HS-27A (cell line): ENCODE measurements at regions not wholly inside any gene's neighbourhood (a gene's known extent, or its start where the extent isn't known, plus 50 kb on each side); places are given as distances from the start of the nearest gene placed in this dataset.
"Not testable (repeated sequence)": the region's sequence is repeated elsewhere in the genome, so short reads cannot be mapped to it uniquely, and the experiment has no call there.

Experiments
- DNase-seq: peaks from one replicate; pipeline ENCODE4 v3.0.0-alpha.2; 2012; ENCODE audit warnings: low read depth, missing footprints

- no peak for DNase-seq
Measured at GRCh38 chr1:229012823-229013222, 258.1 kb upstream of the RAB4A start.

- no peak for DNase-seq
Measured at GRCh38 chr1:229013981-229014380, 256.9 kb upstream of the RAB4A start.

DNA sequence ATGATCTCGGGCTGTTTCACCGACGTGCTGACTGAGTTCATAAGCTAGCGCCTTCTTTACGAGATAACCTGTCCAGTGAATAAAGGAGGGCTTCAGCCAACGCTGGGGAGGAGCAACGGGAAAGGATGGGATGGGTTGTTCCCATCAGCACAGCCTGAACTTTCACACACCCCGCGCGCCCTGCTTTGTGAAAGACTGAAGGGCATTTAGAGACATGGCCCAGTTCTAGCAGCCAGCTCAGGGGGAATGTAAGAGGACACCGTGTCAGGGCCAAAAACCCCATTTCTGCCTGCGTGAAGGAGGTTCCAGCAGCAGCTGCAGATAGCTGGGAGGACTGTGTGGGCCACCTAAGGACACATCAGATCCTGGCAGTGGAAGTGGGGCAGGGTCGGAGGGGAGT, 255.1 kb upstream of the RAB4A start:
- DNase-seq: no peak

DNA sequence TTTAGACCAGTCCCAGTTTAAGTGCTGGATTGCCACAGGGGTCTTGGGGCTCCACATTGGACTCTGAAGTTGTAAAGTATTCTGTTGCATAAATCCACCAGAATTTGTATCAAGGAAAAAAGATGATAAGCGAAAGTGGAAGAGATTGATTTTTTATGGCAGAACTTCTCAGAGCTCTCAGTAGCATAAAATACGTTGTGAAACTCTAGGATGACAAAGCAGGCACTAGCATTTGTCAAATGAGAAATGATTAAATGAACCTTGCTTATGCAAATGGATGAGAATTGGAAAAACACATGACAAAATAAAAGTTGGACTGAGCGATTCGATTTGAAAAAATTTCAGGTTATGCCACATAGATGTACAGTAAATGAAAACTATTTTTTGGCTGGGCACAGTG, 253.8 kb upstream of the RAB4A start:
- no peak for DNase-seq

GRCh38 chr1:229018674-229019295, 252.1 kb upstream of the RAB4A start:
- no peak for DNase-seq

DNA sequence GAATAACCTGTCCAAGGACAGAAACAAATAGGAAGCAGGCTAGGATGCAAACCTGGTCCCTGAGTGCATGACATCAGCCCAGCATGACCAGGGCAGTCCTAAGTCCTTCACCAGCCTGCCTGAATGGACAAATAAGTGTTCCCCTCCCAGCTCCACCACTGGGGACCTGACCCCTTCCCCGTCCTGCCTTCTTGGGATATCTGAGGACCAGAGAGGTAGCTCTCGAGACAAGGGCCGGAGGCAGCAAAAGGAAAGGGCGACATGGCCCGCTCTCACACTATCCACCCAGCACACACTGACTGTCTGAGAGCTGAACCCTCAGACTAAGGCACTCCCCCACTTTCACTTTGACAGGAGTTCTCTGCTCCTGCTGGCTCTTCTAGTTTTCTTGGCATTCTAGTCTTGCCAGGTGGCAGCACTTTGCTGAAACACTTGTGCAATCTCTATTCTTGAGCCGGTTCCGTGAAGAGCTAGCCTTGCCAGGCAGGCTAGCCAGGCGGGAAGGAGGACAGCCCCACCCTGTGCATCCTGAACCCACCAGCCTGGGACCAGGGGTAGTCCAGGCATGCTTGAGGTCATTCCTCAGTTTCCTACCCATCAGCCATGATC, 251.1 kb upstream of the RAB4A start:
- no peak for DNase-seq

DNA sequence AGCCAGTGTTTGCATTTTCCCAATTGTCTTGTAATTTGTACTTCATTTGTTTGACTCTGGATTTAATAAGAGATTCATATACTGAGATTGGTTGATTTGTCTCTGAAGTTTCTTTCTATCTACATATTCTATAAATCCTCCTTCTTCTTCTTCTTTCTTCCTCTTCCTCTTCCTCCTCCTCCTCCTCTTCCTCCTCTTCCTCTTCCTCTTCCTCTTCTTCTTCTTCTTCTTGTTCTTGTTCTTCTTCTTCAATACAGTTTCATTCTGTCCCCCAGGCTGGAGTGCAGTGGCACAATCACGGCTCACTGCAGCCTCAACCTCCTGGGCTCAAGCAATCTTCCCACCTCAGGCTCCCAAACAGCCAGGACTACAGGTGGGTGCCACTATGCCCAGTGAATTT, 249.9 kb upstream of the RAB4A start:
- not testable (repeated sequence) for DNase-seq

- DNase-seq: no peak
Measured at GRCh38 chr1:229022595-229023333, 248.1 kb upstream of the RAB4A start.

DNA sequence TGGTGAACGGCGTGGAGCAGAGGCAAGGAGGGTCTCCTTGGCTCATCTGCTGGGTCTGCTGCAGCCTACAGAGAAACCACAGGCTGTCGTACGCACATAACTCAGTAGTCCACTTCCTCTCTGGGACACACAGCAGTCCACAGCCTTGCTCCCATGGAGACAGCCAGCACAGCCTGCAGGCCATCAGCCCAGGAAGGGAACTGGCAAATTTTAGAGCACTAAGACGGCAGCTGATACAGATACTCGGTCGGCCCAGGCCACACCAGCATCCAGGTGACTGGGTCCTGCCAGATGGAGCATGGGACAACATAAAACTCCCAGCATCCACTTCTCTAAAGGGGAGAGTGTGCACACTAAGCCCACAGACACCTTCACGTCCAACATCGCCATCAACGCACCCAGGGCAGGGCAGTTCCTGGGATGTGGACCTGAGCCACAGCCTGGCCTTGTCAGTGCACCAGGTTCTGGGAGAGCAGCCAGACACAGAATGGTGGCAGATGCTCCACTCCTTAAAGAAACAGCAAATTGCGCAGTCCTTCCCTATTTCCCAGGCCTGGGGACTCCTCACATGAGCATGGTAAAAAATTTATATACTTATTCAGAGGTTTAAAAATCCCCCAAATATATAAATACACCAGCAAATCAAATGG, 247.1 kb upstream of the RAB4A start:
- no peak for DNase-seq

DNA sequence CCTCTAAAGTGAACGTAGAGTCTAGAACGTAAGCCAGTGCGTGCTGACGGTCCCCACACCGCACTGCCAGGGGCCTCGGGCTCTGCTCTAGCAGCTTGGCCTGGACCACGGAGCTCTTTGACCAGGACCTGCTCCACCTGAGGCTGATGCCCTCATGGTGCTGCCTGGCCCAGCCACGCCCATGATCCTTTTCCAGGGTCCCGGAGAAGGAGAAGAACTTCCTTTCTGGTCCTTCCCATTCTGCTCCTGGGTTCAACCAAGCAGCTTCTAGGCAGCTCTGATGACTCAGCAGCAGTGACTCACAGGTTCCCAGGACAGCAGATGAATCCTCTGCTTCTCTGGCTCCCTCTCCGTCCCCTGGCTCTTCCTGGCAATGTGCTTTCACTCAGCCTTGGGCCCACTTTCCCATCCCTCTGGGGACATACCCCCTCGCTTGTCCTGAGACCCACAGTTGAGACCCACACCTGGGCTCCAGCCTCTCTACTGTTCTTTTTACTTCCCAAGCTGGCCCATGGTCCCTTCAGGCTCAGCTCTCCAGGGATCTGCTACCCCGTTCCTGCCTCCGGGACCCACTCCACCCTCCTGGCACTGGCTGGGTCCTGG, 246.3 kb upstream of the RAB4A start:
- no peak for DNase-seq

DNA sequence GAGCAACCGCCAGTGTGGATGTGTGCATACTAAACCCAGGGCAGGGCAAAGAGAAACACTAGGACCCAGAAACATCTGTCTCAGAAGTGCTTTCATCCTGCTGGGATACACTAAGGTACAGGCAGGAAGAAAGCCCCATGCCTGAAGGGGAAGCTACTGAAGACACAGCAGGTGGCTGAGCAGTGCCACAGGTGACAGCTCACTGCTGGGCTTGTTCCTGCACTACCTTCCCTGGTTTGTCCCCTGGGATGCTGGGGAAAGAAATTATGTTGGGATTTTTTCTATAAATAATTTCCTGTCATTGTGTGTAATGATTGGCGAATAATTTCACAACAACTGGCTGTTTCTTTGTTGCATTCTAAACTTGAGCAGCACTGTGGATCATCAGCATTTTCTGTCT, 245.3 kb upstream of the RAB4A start:
- DNase-seq: no peak

DNA sequence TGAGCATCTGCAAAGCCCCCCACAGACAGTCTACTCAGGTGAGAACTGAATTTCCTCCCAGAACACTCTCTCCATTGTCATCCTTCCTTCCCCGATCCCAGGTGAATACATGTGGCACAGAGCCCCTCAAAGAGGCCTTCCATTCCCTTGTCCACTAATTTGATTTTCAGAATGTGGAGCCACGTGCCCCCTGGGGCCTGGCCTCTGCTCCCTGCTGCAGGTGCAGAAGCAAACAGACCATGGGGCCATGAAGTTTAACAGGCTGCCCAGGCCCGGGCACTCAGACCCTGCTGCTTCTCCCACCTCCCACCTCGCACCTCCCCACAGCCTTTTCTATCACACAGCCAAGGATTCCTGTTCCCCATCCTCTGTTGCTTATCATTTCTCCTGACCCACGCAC, 243.8 kb upstream of the RAB4A start:
- DNase-seq: no peak

- DNase-seq: no peak
Measured at GRCh38 chr1:229027622-229028182, 243.2 kb upstream of the RAB4A start.

- no peak for DNase-seq
Measured at GRCh38 chr1:229028544-229028943, 242.4 kb upstream of the RAB4A start.

DNA sequence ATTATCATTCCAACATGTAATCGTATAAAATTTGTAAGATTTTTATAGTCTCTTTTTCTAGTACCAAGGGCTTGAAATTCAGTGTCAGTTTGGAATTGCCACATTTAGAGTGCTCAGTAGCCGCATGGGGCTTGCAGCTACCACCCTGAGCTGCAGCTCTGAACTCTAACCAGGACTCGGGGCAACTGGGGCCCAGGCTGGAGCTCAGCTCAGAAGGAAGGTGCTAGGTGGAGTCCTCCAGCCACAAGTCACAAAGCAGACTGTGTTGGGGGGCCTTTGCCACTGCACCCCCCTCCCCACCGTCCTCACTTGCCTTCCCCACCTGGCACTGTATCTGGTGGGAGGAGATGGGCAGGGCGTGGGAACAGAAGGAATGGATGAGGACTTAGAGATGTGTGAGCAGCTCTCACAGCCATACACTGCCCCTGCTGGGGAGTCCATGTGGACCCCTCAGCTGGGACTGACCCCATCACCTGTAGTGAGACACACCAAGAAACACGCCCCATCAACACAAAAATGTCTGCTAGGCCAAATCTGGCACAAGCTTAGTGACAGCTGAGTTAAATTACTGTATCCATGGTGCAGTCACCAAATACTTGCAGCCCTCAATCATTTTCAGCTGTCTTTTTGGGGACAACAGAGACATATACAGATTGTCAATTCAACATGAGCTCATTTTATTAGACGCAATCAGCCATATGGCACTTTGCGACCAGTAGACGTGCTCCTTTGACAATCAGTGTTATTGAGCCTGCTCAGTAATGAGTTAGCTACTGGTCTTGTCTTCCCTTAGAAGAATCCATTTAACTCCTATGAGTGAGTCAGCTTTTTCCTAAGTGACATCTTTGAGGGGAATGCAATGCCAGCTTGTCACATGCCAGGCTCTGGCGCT, 241.7 kb upstream of the RAB4A start:
- DNase-seq: no peak

- no peak for DNase-seq
Measured at GRCh38 chr1:229029879-229030235, 241.1 kb upstream of the RAB4A start.

DNA sequence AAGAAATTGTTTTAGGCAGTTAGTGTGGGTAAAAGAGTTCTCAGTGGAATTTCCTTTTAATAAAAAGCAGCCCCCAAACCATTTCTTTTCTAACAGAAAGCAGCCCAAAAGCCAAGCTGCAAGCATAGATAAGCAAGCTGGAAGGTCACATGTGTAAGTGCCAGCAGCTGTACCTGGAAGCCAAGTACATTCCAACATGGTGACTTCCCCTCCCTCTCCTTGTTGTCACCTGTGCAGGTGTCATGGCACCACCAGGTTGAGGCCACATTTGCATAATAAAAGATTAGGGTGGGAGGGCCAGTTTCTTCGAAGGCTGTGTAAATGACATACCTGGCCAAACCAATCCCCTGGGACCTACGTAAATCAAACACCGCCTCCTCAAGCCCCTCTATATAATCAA, 240.3 kb upstream of the RAB4A start:
- DNase-seq: no peak

DNA sequence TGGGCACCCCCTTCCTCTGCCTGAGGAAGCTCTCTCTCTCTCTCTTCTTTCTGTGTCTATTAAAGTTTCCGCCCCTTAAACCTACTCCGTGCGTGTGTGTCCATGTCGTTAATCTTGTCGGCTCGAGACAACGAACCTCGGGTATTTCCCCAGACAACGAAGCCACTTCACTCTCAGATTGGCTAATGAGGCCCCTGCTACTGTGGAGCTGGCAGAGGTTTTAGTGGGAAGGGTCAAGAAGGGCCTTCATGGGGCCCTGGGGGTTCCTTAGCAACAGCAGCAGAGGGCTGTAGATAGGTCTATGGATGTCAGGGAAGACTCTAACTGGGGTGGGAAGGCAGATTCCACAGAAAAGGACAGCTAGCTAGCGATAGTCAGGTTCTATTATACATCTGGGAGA, 239.8 kb upstream of the RAB4A start:
- no peak for DNase-seq

- no peak for DNase-seq
Measured at GRCh38 chr1:229031481-229032341, 239.2 kb upstream of the RAB4A start.

GRCh38 chr1:229032375-229032774, 238.5 kb upstream of the RAB4A start:
- no peak for DNase-seq
